ENCODE measurements at regions not wholly inside any gene's neighbourhood (a gene's known extent, or its start where the extent isn't known, plus 50 kb on each side); places are given as distances from the start of the nearest gene placed in this dataset.

DNA sequence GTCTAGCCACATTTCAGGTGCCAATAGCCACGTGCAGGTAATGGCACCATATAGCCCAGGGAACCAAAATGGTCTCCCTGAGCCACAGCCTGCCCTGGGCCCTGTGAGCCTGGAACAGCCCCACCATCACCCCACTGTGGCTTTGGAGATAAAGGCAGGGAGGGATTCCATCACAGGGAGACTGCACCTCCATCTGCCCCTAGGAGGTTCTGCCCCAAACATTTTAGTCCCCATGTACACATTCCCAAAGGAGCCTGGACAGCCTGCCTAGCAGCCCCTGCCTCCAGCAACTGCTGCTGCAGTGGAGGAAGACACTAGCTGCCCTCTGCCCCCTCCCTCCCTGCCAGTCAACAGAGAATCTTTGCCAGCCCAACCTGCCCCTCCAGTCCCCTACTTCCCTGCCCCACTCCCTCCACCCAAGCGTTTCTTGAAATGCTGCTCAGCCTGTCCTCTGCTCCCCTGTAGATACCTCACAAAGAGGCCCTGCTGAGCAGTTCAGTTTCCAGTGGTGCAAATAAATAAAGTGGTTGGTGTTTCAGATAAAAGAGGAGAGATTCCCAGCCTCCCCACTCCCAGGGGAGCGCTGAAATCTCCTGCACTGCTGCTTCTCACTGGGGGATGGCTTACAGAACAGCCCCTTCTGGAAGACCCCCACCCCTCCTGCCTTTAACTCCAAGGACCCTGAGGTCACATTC, 921.8 kb downstream of the UQCRFS1 start:
- no peak for DNase-seq (ENCODE audit: low read depth)

- no peak for DNase-seq (ENCODE audit: low read depth)
Measured at GRCh38 chr19:28289295-28290063, 923.5 kb downstream of the UQCRFS1 start.

- no peak for DNase-seq (ENCODE audit: low read depth)
Measured at GRCh38 chr19:28288572-28289264, 924.2 kb downstream of the UQCRFS1 start.

- no peak for DNase-seq (ENCODE audit: low read depth)
Measured at GRCh38 chr19:28285917-28286316, 927.0 kb downstream of the UQCRFS1 start.

GRCh38 chr19:28285078-28285477, 927.9 kb downstream of the UQCRFS1 start:
- no peak for DNase-seq (ENCODE audit: low read depth)

DNA sequence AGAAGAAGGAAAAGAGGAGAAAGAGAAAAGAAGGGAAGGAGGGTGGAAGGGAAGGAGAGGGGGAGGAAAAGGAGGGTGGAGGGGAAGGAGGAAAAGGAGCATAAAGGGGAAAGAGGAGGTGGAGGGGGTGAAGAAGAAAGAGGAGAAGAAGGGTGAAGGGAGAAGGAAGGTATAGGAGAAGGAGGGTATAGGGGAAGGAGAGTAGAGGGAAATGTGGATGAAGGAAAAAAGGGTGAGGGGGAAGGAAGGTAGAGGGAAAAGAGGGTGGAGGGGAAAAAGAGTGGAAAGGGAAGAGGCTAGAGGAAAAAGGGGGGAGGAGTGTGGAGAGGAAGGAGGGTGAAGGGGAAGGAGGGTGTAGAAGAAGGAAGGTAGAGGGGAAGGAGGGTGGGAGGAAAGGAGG, 928.6 kb downstream of the UQCRFS1 start:
- DNase-seq (ENCODE audit: low read depth): no peak

DNA sequence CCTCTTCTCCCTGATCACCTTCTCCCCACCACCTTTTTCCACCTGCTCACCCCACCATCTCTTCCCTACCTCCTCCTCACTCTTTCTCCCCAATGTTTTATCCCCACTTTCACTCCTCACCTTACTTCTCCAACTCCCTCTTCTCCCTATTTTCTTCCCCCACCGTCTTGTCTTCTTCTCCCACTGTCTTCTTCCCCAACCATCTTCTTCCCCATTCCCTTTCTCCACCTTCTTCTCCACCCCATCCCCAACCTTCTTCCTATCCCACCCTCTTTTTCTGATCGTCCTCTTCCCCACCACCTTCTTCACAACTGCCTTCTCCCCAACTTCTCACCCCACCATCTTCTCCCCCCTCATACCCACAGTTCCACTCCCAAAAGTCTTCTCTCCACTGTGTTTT, 929.4 kb downstream of the UQCRFS1 start:
- DNase-seq (ENCODE audit: low read depth): no peak

- DNase-seq (ENCODE audit: low read depth): no peak
Measured at GRCh38 chr19:28281676-28282075, 931.3 kb downstream of the UQCRFS1 start.

DNA sequence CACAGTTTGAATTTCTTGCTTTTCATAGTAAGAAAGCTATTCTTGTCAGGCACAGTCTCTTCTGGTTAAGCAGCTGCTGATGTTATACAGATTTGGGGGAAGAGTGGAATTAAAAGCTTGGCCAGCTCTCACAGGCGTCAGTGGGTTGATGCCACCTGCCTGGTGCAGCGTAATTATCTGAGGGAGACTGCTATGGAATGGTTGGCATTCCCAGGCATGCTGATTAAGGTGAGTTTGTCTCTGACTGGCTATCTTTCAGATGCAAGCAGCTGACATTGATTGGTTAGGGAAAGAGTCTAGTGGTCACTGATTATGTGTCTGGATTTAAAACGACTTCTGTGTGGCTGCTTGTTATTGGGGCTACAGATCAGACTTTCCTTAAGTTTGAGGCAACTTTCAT, 948.4 kb downstream of the UQCRFS1 start:
- no peak for DNase-seq (ENCODE audit: low read depth)

GRCh38 chr19:28258829-28259228, 954.1 kb downstream of the UQCRFS1 start:
- DNase-seq (ENCODE audit: low read depth): no peak

- no peak for DNase-seq (ENCODE audit: low read depth)
Measured at GRCh38 chr19:28257396-28257795, 955.6 kb downstream of the UQCRFS1 start.

DNA sequence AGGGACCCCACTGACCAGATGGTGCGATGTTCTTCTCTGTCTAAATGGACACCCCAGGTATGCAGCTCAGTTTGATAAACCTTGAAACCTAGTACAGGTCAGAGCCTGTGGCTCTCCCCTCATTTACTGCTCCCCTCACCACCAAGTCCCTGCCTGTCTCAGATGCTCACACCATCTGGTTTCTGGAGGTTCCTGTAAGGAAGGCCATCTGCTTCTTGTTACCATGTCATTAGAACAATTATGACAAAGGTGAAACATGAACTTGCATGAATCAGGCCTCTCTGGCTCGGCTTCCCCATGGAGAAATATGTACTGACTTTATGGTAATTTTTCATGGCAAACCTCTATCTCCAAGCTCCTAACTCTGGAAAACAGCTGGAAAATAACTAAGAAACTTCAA, 965.7 kb downstream of the UQCRFS1 start:
- DNase-seq (ENCODE audit: low read depth): no peak

GRCh38 chr19:28245937-28246336, 967.0 kb downstream of the UQCRFS1 start:
- DNase-seq (ENCODE audit: low read depth): no peak

DNA sequence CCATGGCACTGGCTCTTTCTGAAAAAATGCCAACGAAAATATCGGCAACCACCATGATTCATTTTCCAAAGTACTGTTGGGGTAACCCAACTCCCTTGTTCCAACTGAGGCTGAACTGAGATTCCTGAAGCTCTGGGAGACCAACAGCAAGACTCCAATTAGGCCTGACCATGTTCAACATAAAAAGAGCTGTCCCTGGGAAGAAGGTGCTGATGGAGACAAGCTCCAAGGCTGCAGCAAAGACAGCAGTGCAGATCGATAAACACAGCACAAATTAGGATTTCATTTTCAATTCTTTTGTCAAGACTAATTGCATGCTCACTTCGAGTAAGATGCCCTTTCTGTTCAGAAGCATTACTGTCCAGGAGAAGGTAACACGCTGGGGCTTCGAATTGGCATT, 968.0 kb downstream of the UQCRFS1 start:
- no peak for DNase-seq (ENCODE audit: low read depth)

GRCh38 chr19:28242317-28242927, 970.5 kb downstream of the UQCRFS1 start:
- no peak for DNase-seq (ENCODE audit: low read depth)

GRCh38 chr19:28239270-28239669, 973.7 kb downstream of the UQCRFS1 start:
- DNase-seq (ENCODE audit: low read depth): no peak

GRCh38 chr19:28238270-28238820, 974.6 kb downstream of the UQCRFS1 start:
- no peak for DNase-seq (ENCODE audit: low read depth)

- DNase-seq (ENCODE audit: low read depth): no peak
Measured at GRCh38 chr19:28235606-28236125, 977.3 kb downstream of the UQCRFS1 start.

GRCh38 chr19:28234637-28235036, 978.3 kb downstream of the UQCRFS1 start:
- no peak for DNase-seq (ENCODE audit: low read depth)

- DNase-seq (ENCODE audit: low read depth): no peak
Measured at GRCh38 chr19:28228854-28229253, 984.1 kb downstream of the UQCRFS1 start.

GRCh38 chr19:28224441-28224840, 988.5 kb downstream of the UQCRFS1 start:
- DNase-seq (ENCODE audit: low read depth): no peak

DNA sequence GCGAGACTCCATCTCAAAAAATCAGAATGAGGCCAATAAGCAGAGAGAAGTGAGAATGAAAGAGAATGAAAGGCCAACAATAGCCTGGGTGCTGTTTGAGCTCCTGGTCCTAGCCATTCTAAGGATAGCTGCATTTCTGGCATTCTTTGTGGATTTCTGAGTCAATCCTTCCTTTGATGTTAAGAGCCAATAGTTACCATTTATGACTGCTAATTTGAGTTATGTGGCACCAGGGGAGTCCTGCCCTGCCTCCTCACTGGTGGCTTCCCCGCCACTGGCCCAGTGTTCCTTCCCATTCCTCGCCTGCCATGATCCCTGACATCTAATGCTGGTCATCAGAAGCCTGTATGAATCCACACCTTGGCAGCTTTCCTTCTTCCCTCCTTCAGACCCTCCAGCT, 991.2 kb downstream of the UQCRFS1 start:
- DNase-seq (ENCODE audit: low read depth): no peak
